ENCODE measurements at regions not wholly inside any gene's neighbourhood (a gene's known extent, or its start where the extent isn't known, plus 50 kb on each side); places are given as distances from the start of the nearest gene placed in this dataset.

GRCh38 chr12:63292471-63293221, 141.6 kb upstream of the AVPR1A start:
- H3K27me3 Mint-ChIP-seq = no peaks in the 10 kb centered on the region
- Histone ChIP-seq H3K4me3 (ENCODE audit: control extremely low read depth in 1 of 5, extremely low read depth in 1 of 5, insufficient read depth in 1 of 5, low read depth in 2 of 5, low read length in 4 of 5) (no peak overlapping the region), H3K27ac (ENCODE audit: low read length in 2 of 2) (no peak overlapping the region), H3K4me2 (replicated peaks; ENCODE audit: low read depth, low read length, poor library complexity, severe bottlenecking) (no peak overlapping the region), H3K9me3 (ENCODE audit: control extremely low read depth in 1 of 3, control insufficient read depth in 2 of 3, insufficient read depth in 1 of 3, low read length in 2 of 3) (no peaks in the 10 kb centered on the region), H3K27me3 (replicated peaks in 1 of 4; ENCODE audit: control extremely low read depth in 1 of 4, control insufficient read depth in 3 of 4, insufficient read depth in 4 of 4, low read length in 3 of 4) (no peaks in the 10 kb centered on the region), H3K79me2 (ENCODE audit: control insufficient read depth, insufficient read depth, low read length) (no peaks in the 10 kb centered on the region), H3K4me1 (ENCODE audit: control insufficient read depth in 2 of 2, insufficient read depth in 2 of 2, low read length in 2 of 2) (no peaks in the 10 kb centered on the region), H3K36me3 (replicated peaks in 1 of 2; ENCODE audit: control extremely low read depth in 1 of 2, control insufficient read depth in 1 of 2, extremely low read depth in 1 of 2, insufficient read depth in 2 of 2, low read length in 1 of 2) (no peaks in the 10 kb centered on the region), H2AFZ (ENCODE audit: insufficient read depth, low read depth, low read length, poor library complexity, severe bottlenecking) (no peak overlapping the region), H3K9ac (ENCODE audit: low read length) (no peak overlapping the region), H4K20me1 (ENCODE audit: control insufficient read depth, insufficient read depth, low read length, poor library complexity, severe bottlenecking) (no peaks in the 10 kb centered on the region)
- CTCF ChIA-PET = no interaction called here
- ATAC-seq (ENCODE audit: low read depth) (no peak), DNase-seq (no peak)
- intact Hi-C loops (cut with micrococcal nuclease) = no loop called here
- H3K9me3 Mint-ChIP-seq (ENCODE audit: insufficient read depth) = no peaks in the 10 kb centered on the region
- no CpG with 5 or more reads among the region's 2 CpGs for WGBS (ENCODE audit: insufficient coverage)
- no peak overlapping the region for H3K4me3 Mint-ChIP-seq
- H3K27ac Mint-ChIP-seq = no peak overlapping the region
- TF ChIP-seq EZH2 (IDR thresholded peaks at IDR 0.05; ENCODE audit: borderline replicate concordance, insufficient read depth, low read depth, low read length, poor library complexity, severe bottlenecking) = no peak
- TF ChIP-seq, protein P1, sequence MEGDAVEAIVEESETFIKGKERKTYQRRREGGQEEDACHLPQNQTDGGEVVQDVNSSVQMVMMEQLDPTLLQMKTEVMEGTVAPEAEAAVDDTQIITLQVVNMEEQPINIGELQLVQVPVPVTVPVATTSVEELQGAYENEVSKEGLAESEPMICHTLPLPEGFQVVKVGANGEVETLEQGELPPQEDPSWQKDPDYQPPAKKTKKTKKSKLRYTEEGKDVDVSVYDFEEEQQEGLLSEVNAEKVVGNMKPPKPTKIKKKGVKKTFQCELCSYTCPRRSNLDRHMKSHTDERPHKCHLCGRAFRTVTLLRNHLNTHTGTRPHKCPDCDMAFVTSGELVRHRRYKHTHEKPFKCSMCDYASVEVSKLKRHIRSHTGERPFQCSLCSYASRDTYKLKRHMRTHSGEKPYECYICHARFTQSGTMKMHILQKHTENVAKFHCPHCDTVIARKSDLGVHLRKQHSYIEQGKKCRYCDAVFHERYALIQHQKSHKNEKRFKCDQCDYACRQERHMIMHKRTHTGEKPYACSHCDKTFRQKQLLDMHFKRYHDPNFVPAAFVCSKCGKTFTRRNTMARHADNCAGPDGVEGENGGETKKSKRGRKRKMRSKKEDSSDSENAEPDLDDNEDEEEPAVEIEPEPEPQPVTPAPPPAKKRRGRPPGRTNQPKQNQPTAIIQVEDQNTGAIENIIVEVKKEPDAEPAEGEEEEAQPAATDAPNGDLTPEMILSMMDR (IDR thresholded peaks at IDR 0.05) = no peak
- POLR2A ChIA-PET = no interaction called here
- no peaks in the 10 kb centered on the region for H3K4me1 Mint-ChIP-seq

GRCh38 chr12:63276537-63277365, 125.8 kb upstream of the AVPR1A start:
- no peaks in the 10 kb centered on the region for H3K79me2 ChIP-seq (ENCODE audit: control insufficient read depth, insufficient read depth, low read length)
- H3K36me3 ChIP-seq (replicated peaks in 1 of 2; ENCODE audit: control extremely low read depth in 1 of 2, control insufficient read depth in 1 of 2, extremely low read depth in 1 of 2, insufficient read depth in 2 of 2, low read length in 1 of 2) = no peaks in the 10 kb centered on the region
- no peaks in the 10 kb centered on the region for H3K9me3 ChIP-seq (ENCODE audit: control extremely low read depth in 1 of 3, control insufficient read depth in 2 of 3, insufficient read depth in 1 of 3, low read length in 2 of 3)
- TF ChIP-seq, protein P1 (IDR thresholded peaks at IDR 0.05) = no peak
- no peak for TF ChIP-seq EZH2 (IDR thresholded peaks at IDR 0.05; ENCODE audit: borderline replicate concordance, insufficient read depth, low read depth, low read length, poor library complexity, severe bottlenecking)
- CTCF ChIA-PET = no interaction called here
- no peak overlapping the region for H3K4me2 ChIP-seq (replicated peaks; ENCODE audit: low read depth, low read length, poor library complexity, severe bottlenecking)
- POLR2A ChIA-PET = no interaction called here
- no peaks in the 10 kb centered on the region for H3K4me1 Mint-ChIP-seq
- no peak overlapping the region for H3K27ac ChIP-seq (ENCODE audit: low read length in 2 of 2)
- no peak overlapping the region for H3K27ac Mint-ChIP-seq
- H4K20me1 ChIP-seq (ENCODE audit: control insufficient read depth, insufficient read depth, low read length, poor library complexity, severe bottlenecking) = no peaks in the 10 kb centered on the region
- H2AFZ ChIP-seq (ENCODE audit: insufficient read depth, low read depth, low read length, poor library complexity, severe bottlenecking) = no peak overlapping the region
- H3K4me3 Mint-ChIP-seq = no peak overlapping the region
- ATAC-seq (ENCODE audit: low read depth) = no peak
- intact Hi-C loops (cut with micrococcal nuclease) = no loop called here
- H3K9me3 Mint-ChIP-seq (ENCODE audit: insufficient read depth) = no peaks in the 10 kb centered on the region
- 69% methylated on average over 4 of the region's 4 CpGs for WGBS (ENCODE audit: insufficient coverage)
- H3K4me3 ChIP-seq (ENCODE audit: control extremely low read depth in 1 of 5, extremely low read depth in 1 of 5, insufficient read depth in 1 of 5, low read depth in 2 of 5, low read length in 4 of 5) = no peak overlapping the region
- H3K9ac ChIP-seq (ENCODE audit: low read length) = no peak overlapping the region
- H3K4me1 ChIP-seq (ENCODE audit: control insufficient read depth in 2 of 2, insufficient read depth in 2 of 2, low read length in 2 of 2) = no peaks in the 10 kb centered on the region
- DNase-seq = no peak
- no peaks in the 10 kb centered on the region for H3K27me3 ChIP-seq (replicated peaks in 1 of 4; ENCODE audit: control extremely low read depth in 1 of 4, control insufficient read depth in 3 of 4, insufficient read depth in 4 of 4, low read length in 3 of 4)
- no peaks in the 10 kb centered on the region for H3K27me3 Mint-ChIP-seq

Measured in B cell (primary cell).